ENCODE measurements at regions not wholly inside any gene's neighbourhood (a gene's known extent, or its start where the extent isn't known, plus 50 kb on each side); places are given as distances from the start of the nearest gene placed in this dataset.

- peaks cover 25% of the 10 kb centered on the region for H3K4me1 ChIP-seq (ENCODE audit: control insufficient read depth, insufficient read depth, low read length)
- H3K18ac ChIP-seq (ENCODE audit: low read depth, low read length) = no peak overlapping the region
- H2AFZ ChIP-seq (replicated peaks; ENCODE audit: low read length, poor library complexity) = no peak overlapping the region
- WGBS, 2 experiments (ENCODE audit: extremely low coverage in 2 of 2, insufficient read length in 1 of 2) = no CpG with 5 or more reads among the region's 3 CpGs
- CTCF ChIA-PET = interaction anchor here (0.6 kb wide), 1 partner anchor 61 kb away, joined by 3 read pairs; no protein-coding TSS in a partner anchor
- H3K27me3 ChIP-seq (ENCODE audit: control insufficient read depth, insufficient read depth, low read length) = no peaks in the 10 kb centered on the region
- no peaks in the 10 kb centered on the region for H3K9me3 ChIP-seq (ENCODE audit: control insufficient read depth, insufficient read depth, low read length)
- no peak overlapping the region for H3K9ac ChIP-seq (ENCODE audit: low read depth, low read length)
- H2BK5ac ChIP-seq (ENCODE audit: low read depth, low read length, poor library complexity, severe bottlenecking) = no peak overlapping the region
- POLR2A ChIA-PET (ENCODE audit: unreplicated experiment) = interaction anchor here (0.6 kb wide), 1 partner anchor 251 kb away, joined by 3 read pairs; no protein-coding TSS in a partner anchor
- H2BK20ac ChIP-seq (ENCODE audit: low read depth, low read length) = peak overlapping the region; percentile 17; the same call in 1 of the 2 replicates
- no peak for TF ChIP-seq MAZ (IDR thresholded peaks at IDR 0.05; ENCODE audit: borderline replicate concordance, low read depth, low read length)
- no peak for TF ChIP-seq RFX5 (IDR thresholded peaks at IDR 0.05; ENCODE audit: low read depth, low read length)
- TF ChIP-seq RCOR1 (IDR thresholded peaks at IDR 0.05; ENCODE audit: insufficient replicate concordance, low read length) = no peak
- no peak for TF ChIP-seq USF2 (IDR thresholded peaks at IDR 0.05; ENCODE audit: low read depth, low read length)
- TF ChIP-seq CHD1 (IDR thresholded peaks at IDR 0.05; ENCODE audit: low read depth, low read length) = no peak
- no peak for TF ChIP-seq NFE2L2 (IDR thresholded peaks at IDR 0.05; ENCODE audit: low read depth, low read length)
- 0 out of 4 replicates have a peak overlapping the region, but pooled peaks of 1 of the 2 experiments have one; percentile 2 for H4K8ac ChIP-seq (ENCODE audit: low read depth in 2 of 2, low read length in 2 of 2)
- in situ Hi-C loops (cut with MboI; ENCODE audit: low sequenced_read_pairs) (no loop called here), dilution Hi-C loops (cut with HindIII; ENCODE audit: low sequenced_read_pairs, unreplicated experiment) (no loop called here), intact Hi-C loops (cut with micrococcal nuclease) (loop anchor here (5.0 kb wide), 1 partner anchor 47 kb away; no protein-coding TSS in a partner anchor)
- no peaks in the 10 kb centered on the region for H3K36me3 ChIP-seq (ENCODE audit: control insufficient read depth, insufficient read depth, low read length)
- no peaks in the 10 kb centered on the region for H4K20me1 ChIP-seq (ENCODE audit: insufficient read depth, low read length)
- 0 out of 2 replicates have a peak overlapping the region, but pooled peaks have one; percentile 32 for H4K5ac ChIP-seq (ENCODE audit: low read depth, low read length)
- H3K4ac ChIP-seq (ENCODE audit: low read depth, low read length) = peak overlapping the region; percentile 9; the same call in 1 of the 2 replicates
- H2AK9ac ChIP-seq (replicated peaks; ENCODE audit: low read depth, low read length, poor library complexity) = no peak overlapping the region
- H3K14ac ChIP-seq (replicated peaks; ENCODE audit: low read depth, low read length) = peak overlapping the region; percentile 25; the same call in 1 of the 2 replicates
- H2BK120ac ChIP-seq (ENCODE audit: low read depth, low read length) = peak overlapping the region; percentile 57
- H2AK5ac ChIP-seq (ENCODE audit: low read depth, low read length) = peak overlapping the region; percentile 23; the same call in 1 of the 2 replicates
- 0 out of 3 replicates have a peak overlapping the region, but pooled peaks have one; percentile 37 for H2BK15ac ChIP-seq (ENCODE audit: low read depth, low read length)
- peaks cover 9% of the 10 kb centered on the region for H3K9me1 ChIP-seq (ENCODE audit: insufficient read depth, low read length)
- no TSS peak for BruUV-seq (replicated peaks)
- no peak overlapping the region for H3K4me2 ChIP-seq (ENCODE audit: low read depth, low read length)
- peaks cover 9 to 54% of the 10 kb centered on the region in 2 experiments for H3K79me1 ChIP-seq (ENCODE audit: low read depth in 1 of 2, low read length in 2 of 2)
- ATAC-seq (ENCODE audit: low read depth) (no peak), DNase-seq (no peak)
- H3K56ac ChIP-seq (ENCODE audit: extremely low read depth, insufficient read depth, low read length) = no peak overlapping the region
- H3K27ac ChIP-seq (ENCODE audit: insufficient read depth, low read length) = no peak overlapping the region
- H3K23ac ChIP-seq (ENCODE audit: low read depth, low read length) = no peak overlapping the region; the same call in 1 of the 2 replicates
- H4K91ac ChIP-seq (ENCODE audit: insufficient read depth, low read depth, low read length) = peak overlapping the region; percentile 26; the same call in 1 of the 2 replicates
- no peak overlapping the region for H3K4me3 ChIP-seq (ENCODE audit: insufficient read depth, low read depth, low read length)
These were observed 150.9 kb upstream of the DMRT1 start for GRCh38 chr9:690517-691111.

Data from IMR-90 (cell line).